ENCODE measurements at regions not wholly inside any gene's neighbourhood (a gene's known extent, or its start where the extent isn't known, plus 50 kb on each side); places are given as distances from the start of the nearest gene placed in this dataset.
"Not testable (repeated sequence)": the region's sequence is repeated elsewhere in the genome, so short reads cannot be mapped to it uniquely, and the experiment has no call there.

DNA sequence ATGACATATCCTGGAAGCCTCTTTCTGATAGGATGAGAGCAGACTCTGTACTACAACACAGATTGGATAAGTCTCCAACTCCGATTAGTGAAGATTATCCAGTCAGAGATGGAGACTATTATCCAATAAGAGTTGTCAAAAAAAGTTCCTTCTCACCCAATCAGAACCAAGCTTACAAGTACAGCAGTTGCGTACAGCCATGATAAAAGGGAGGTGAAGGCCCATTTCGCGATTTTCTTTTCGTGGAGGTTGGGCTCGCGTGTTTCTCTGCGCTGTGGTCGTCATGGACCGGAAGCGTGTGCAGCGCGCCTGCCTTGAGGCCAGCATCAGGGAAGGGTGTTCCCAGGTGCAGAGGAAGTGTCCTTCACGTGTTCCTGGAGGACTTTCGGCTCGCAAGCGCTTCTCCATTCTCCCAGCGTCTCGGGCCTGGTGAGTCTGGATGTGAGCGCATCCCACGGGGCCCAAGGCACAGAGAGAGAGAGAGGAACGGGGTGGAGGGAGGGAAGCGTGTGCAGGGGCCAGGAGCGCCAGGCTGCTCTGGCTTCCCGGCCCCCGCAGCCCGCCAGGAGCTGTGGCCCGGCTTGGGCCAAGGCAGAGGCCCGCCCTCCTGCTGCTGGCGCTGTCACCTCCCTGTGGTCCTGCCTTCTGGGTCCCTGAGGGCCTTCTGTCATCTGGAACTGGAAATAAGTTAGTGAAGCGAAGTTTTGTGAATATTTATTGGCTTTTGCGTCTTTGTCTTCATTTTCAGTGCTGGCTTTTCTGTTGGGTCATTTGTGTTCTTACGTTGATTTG lies 53.9 kb downstream of the CDRT15L2 start:
- not testable (repeated sequence) for H3K27me3 ChIP-seq; DNase-seq (ENCODE audit: low spot score in 2 of 2); H3K27ac ChIP-seq; H3K4me1 ChIP-seq; H3K36me3 ChIP-seq; H3K4me3 ChIP-seq; H3K9me3 ChIP-seq
- 87 to 89% methylated on average over 28 to 33 of the region's 33 CpGs for WGBS, 2 donors

DNA sequence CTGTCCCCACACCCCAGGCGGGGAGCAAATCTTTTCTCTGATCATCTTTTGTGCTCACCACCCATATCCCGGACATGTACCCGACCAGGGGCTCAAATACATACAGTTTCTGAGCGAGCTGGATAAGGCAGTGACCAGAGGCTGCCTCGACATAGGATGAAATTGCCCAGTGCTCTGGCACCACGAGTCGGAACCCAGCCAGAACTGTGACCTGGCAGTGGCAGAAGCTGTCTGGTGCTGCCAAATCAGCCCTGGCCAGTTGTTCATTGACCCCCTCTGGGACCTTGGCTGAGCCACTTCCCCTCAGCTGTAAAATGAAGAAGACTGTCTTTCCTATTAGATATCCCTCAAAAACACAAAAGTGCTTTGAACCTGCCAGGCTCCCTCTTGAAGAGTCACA lies 60.6 kb downstream of the CDRT15L2 start:
- H3K4me1 ChIP-seq; DNase-seq (ENCODE audit: low spot score in 2 of 2); H3K27ac ChIP-seq; H3K36me3 ChIP-seq; H3K9me3 ChIP-seq; H3K4me3 ChIP-seq; H3K27me3 ChIP-seq: not testable (repeated sequence)
- WGBS, 2 donors: 78 to 91% methylated on average over 2 to 4 of the region's 7 CpGs

GRCh38 chr17:20646661-20647272 lies 67.2 kb downstream of the CDRT15L2 start:
- TF ChIP-seq, protein P1, sequence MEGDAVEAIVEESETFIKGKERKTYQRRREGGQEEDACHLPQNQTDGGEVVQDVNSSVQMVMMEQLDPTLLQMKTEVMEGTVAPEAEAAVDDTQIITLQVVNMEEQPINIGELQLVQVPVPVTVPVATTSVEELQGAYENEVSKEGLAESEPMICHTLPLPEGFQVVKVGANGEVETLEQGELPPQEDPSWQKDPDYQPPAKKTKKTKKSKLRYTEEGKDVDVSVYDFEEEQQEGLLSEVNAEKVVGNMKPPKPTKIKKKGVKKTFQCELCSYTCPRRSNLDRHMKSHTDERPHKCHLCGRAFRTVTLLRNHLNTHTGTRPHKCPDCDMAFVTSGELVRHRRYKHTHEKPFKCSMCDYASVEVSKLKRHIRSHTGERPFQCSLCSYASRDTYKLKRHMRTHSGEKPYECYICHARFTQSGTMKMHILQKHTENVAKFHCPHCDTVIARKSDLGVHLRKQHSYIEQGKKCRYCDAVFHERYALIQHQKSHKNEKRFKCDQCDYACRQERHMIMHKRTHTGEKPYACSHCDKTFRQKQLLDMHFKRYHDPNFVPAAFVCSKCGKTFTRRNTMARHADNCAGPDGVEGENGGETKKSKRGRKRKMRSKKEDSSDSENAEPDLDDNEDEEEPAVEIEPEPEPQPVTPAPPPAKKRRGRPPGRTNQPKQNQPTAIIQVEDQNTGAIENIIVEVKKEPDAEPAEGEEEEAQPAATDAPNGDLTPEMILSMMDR (IDR thresholded peaks at IDR 0.05): peak in 2 of 5 experiments; percentile 9 to 14
- 38 to 40% methylated on average over 13 of the region's 13 CpGs for WGBS, 2 donors
- not testable (repeated sequence) for H3K4me3 ChIP-seq; H3K27me3 ChIP-seq; H3K4me1 ChIP-seq; DNase-seq (ENCODE audit: low spot score in 2 of 2); H3K36me3 ChIP-seq; H3K9me3 ChIP-seq; H3K27ac ChIP-seq

DNA sequence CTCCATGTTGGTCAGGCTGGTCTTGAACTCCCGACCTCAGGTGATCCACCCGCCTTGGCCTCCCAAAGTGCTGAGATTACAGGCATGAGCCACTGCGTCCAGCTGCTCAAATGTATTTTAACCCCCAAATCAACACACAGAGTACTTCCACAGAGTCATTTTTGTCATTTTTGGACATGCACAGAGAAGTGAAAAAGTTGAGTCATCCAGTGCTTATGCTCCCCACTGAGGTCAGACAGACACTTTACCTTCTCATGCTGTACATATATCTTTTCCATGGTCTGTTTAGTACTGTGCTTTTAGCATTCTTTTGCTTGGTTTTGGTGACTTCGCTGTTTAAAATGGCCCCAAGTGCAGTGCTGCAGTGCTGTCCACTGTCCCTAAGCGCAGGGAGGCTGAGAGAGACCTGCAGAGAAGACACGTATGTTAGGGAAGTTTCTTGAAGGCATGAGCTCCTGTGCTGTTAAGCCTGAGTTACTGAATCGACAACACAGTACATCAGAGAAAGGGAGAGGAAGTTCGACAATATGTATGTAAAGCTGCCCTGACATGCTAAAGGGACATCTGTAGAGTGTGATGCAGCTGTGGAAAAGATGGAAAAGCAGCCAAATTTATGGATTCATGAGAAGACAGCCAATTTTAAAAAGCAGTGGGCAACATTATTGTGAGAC lies 69.7 kb downstream of the CDRT15L2 start:
- H3K36me3 ChIP-seq; H3K9me3 ChIP-seq; H3K27ac ChIP-seq; H3K4me1 ChIP-seq; H3K27me3 ChIP-seq; DNase-seq (ENCODE audit: low spot score in 2 of 2); H3K4me3 ChIP-seq: not testable (repeated sequence)
- 69 to 70% methylated on average over 8 of the region's 8 CpGs for WGBS, 2 donors

DNA sequence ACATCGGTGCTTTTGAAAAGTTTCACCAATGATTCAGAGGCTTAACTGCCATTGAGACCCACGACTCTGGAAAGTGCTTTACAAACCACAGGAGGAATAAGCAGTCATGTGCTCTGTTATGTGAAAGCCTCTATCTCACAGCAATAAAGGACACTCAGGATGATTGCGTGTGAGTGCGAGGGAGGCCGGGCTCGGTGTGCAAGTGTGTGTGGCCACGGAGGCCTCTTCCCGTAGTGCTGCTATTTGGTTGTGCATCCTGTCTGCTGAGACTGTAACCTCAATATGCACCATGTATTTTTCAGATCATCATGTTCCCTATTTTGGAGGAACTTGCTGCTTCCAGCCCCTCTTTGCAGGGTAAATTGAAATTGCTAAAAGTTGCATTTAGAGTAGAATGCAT lies 71.5 kb downstream of the CDRT15L2 start:
- not testable (repeated sequence) for H3K36me3 ChIP-seq; H3K27me3 ChIP-seq; H3K4me1 ChIP-seq; DNase-seq (ENCODE audit: low spot score in 2 of 2); H3K4me3 ChIP-seq; H3K9me3 ChIP-seq; H3K27ac ChIP-seq
- 69 to 73% methylated on average over 8 of the region's 8 CpGs for WGBS, 2 donors

GRCh38 chr17:20651736-20652135 lies 72.2 kb downstream of the CDRT15L2 start:
- DNase-seq (ENCODE audit: low spot score in 2 of 2); H3K36me3 ChIP-seq; H3K4me3 ChIP-seq; H3K4me1 ChIP-seq; H3K9me3 ChIP-seq; H3K27me3 ChIP-seq; H3K27ac ChIP-seq: not testable (repeated sequence)
- WGBS, 2 donors: 39 to 70% methylated on average over 1 to 2 of the region's 2 CpGs

DNA sequence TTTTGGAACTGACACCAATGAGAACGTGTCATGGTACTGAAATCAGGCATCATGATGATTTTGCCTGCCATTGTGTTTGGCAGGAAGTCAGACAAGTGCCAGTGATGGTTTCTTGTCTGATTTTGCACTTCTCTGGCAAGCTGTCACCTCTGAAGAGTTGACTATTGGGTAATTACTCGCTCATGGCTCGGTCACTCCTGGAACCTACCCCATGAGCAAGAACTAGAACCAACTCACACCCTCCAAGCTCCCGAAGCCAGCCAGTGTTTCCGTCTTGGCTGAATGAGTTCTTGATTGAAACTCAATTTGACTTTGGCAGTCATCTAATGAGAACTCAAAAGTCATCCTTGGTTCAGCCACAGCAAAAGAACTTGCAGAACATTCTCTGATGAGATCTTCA lies 73.9 kb downstream of the CDRT15L2 start:
- H3K27me3 ChIP-seq; H3K9me3 ChIP-seq; H3K4me3 ChIP-seq; H3K4me1 ChIP-seq; H3K27ac ChIP-seq; DNase-seq (ENCODE audit: low spot score in 2 of 2); H3K36me3 ChIP-seq: not testable (repeated sequence)
- 75 to 88% methylated on average over 1 of the region's 5 CpGs for WGBS, 2 donors

DNA sequence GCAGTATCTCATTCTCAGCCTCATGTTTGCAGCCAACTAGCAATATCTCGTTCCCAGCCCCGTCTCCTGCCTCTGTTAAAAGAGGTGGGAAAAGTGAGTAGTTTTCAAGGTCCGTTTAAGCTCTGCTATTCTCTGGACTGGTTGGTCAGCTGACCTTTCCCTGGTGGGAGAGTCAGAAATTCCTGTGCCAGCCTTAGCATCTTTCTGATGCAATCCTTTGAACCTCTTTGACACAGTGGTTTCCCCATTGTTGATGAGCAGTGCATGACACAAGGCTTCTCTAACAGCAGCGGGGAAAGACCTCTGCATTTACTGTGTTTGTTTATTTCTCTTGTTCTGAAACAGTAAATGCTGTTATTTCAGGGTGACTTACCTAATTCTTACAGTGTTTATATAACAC lies 74.6 kb downstream of the CDRT15L2 start:
- H3K27ac ChIP-seq; DNase-seq (ENCODE audit: low spot score in 2 of 2); H3K4me3 ChIP-seq; H3K9me3 ChIP-seq; H3K27me3 ChIP-seq; H3K4me1 ChIP-seq; H3K36me3 ChIP-seq: not testable (repeated sequence)
- WGBS, 2 donors: 36 to 46% methylated on average over 4 of the region's 4 CpGs

GRCh38 chr17:20654575-20654974 lies 75.1 kb downstream of the CDRT15L2 start:
- not testable (repeated sequence) for H3K4me3 ChIP-seq; H3K27ac ChIP-seq; H3K4me1 ChIP-seq; H3K36me3 ChIP-seq; DNase-seq (ENCODE audit: low spot score in 2 of 2); H3K9me3 ChIP-seq; H3K27me3 ChIP-seq
- 74 to 80% methylated on average over 5 of the region's 12 CpGs for WGBS, 2 donors

- H3K27me3 ChIP-seq; H3K4me1 ChIP-seq; H3K4me3 ChIP-seq; H3K27ac ChIP-seq; DNase-seq (ENCODE audit: low spot score in 2 of 2); H3K36me3 ChIP-seq; H3K9me3 ChIP-seq: not testable (repeated sequence)
- 22 to 23% methylated on average over 3 to 6 of the region's 6 CpGs for whole genome bisulfite sequencing, 2 donors
Observed at GRCh38 chr17:20665103-20665955, 85.8 kb downstream of the CDRT15L2 start.

GRCh38 chr17:20666689-20667088 lies 87.2 kb downstream of the CDRT15L2 start:
- not testable (repeated sequence) for H3K4me1 ChIP-seq
- WGBS, 2 donors: 78 to 85% methylated on average over 5 of the region's 6 CpGs

DNA sequence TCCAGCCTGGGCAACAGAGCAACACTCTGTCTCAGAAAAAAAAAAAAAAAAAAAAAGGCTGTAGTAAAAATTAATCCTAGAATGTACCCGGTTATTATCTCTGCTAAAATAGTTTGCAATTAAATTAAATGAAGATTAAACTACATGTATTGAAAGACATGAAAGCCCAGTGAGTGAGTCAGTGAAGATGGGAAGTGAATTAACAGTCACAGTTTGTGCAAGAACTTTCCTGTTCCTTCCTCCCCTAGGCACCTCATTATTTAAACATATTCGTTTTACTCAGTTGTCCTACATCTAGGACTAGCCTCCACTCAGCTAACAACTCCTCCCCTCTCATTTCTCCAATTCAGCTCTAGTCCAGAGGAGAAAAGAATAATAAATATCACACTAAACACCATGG lies 88.2 kb downstream of the CDRT15L2 start:
- H3K9me3 ChIP-seq; DNase-seq (ENCODE audit: low spot score in 2 of 2); H3K4me3 ChIP-seq; H3K27ac ChIP-seq; H3K27me3 ChIP-seq; H3K4me1 ChIP-seq; H3K36me3 ChIP-seq: not testable (repeated sequence)
- 63 to 69% methylated on average over 2 of the region's 2 CpGs for WGBS, 2 donors

More at GRCh38 chr17:20666689-20667088, 87.2 kb downstream of the CDRT15L2 start:
- not testable (repeated sequence) for H3K27me3 ChIP-seq; H3K27ac ChIP-seq; H3K4me3 ChIP-seq; DNase-seq (ENCODE audit: low spot score in 2 of 2); H3K36me3 ChIP-seq; H3K9me3 ChIP-seq

All from tibial nerve (tissue), 4 donors.